ENCODE measurements at regions not wholly inside any gene's neighbourhood (a gene's known extent, or its start where the extent isn't known, plus 50 kb on each side); places are given as distances from the start of the nearest gene placed in this dataset.
"Not testable (repeated sequence)": the region's sequence is repeated elsewhere in the genome, so short reads cannot be mapped to it uniquely, and the experiment has no call there.

DNA sequence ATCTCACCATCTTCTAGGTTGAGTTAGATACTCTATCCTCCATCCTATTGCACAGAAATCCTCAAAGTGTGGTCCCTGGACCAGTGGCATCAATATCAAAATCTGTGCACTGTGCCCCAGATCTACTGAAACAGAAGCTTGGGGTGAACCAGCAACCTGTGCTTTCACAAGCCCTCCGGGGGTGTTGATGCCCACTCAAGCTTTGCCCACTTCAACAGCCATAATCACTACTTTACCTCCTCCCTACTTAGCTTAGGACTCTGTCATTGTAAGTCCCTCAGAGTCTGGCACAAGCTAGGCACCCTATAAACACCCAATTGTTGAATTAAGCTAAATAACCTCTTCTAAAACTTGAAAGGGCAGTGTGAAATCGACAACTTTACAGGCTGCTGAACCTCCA lies 144.2 kb upstream of the SOD1 start:
- Histone ChIP-seq H3K4me2 (no peak overlapping the region), H4K20me1 (ENCODE audit: insufficient read depth, poor library complexity, severe bottlenecking) (no peaks in the 10 kb centered on the region), H3K27me3 (no peaks in the 10 kb centered on the region), H3K9me3 (ENCODE audit: low read depth) (no peaks in the 10 kb centered on the region), H3K9me2 (replicated peaks; ENCODE audit: insufficient read depth) (no peaks in the 10 kb centered on the region), H2AFZ (no peak overlapping the region), H3K36me3 (replicated peaks; ENCODE audit: insufficient read depth, low read depth) (no peaks in the 10 kb centered on the region), H3K79me2 (peaks cover 5% of the 10 kb centered on the region), H3K4me1 (ENCODE audit: insufficient read depth) (peaks cover 8% of the 10 kb centered on the region), H3K4me3 (no peak overlapping the region), H3K27ac (no peak overlapping the region)
- no peak for DNase-seq (ENCODE audit: low spot score)
- TF ChIP-seq, protein P1, sequence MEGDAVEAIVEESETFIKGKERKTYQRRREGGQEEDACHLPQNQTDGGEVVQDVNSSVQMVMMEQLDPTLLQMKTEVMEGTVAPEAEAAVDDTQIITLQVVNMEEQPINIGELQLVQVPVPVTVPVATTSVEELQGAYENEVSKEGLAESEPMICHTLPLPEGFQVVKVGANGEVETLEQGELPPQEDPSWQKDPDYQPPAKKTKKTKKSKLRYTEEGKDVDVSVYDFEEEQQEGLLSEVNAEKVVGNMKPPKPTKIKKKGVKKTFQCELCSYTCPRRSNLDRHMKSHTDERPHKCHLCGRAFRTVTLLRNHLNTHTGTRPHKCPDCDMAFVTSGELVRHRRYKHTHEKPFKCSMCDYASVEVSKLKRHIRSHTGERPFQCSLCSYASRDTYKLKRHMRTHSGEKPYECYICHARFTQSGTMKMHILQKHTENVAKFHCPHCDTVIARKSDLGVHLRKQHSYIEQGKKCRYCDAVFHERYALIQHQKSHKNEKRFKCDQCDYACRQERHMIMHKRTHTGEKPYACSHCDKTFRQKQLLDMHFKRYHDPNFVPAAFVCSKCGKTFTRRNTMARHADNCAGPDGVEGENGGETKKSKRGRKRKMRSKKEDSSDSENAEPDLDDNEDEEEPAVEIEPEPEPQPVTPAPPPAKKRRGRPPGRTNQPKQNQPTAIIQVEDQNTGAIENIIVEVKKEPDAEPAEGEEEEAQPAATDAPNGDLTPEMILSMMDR (IDR thresholded peaks at IDR 0.05; ENCODE audit: poor library complexity) = no peak
- TF ChIP-seq EZH2phosphoT487 (IDR thresholded peaks at IDR 0.05; ENCODE audit: low read depth, severe bottlenecking, unreplicated experiment) (no peak), EZH2 (IDR thresholded peaks at IDR 0.05; ENCODE audit: borderline replicate concordance) (no peak)
- 84% methylated on average over 2 of the region's 2 CpGs for WGBS (ENCODE audit: low lambda C conversion rate, missing lambda C conversion rate)

DNA sequence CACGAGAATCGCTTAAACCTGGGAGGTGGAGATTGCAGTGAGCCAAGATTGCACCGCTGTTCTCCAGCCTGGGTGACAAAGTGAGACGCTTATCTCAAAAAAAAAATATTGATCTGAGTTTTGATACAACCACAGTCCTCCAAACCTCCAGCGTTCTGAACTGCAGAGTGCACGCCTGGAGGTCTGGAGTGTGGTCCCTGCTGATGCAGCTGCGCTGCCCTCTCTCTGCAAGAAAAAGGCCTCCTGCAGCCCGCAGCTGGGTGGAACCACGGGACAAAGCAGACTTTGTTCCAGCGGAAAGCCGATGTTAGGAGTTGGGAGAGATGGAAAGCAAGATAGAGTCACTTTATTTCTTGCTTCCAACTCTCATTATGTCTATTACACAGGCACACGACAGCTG lies 144.9 kb upstream of the SOD1 start:
- no peaks in the 10 kb centered on the region for H3K27me3 ChIP-seq
- peaks cover 8% of the 10 kb centered on the region for H3K4me1 ChIP-seq (ENCODE audit: insufficient read depth)
- no peak for TF ChIP-seq EZH2 (IDR thresholded peaks at IDR 0.05; ENCODE audit: borderline replicate concordance)
- TF ChIP-seq, protein P1 (IDR thresholded peaks at IDR 0.05; ENCODE audit: poor library complexity) = peak; percentile 45
- TF ChIP-seq EZH2phosphoT487 (IDR thresholded peaks at IDR 0.05; ENCODE audit: low read depth, severe bottlenecking, unreplicated experiment) = no peak
- H2AFZ ChIP-seq = no peak overlapping the region
- peak; percentile 31 for DNase-seq (ENCODE audit: low spot score)
- H3K36me3 ChIP-seq (replicated peaks; ENCODE audit: insufficient read depth, low read depth) = no peaks in the 10 kb centered on the region
- H3K4me3 ChIP-seq = no peak overlapping the region
- no peak overlapping the region for H3K27ac ChIP-seq
- H3K79me2 ChIP-seq = peaks cover 5% of the 10 kb centered on the region
- 51% methylated on average over 12 of the region's 12 CpGs for WGBS (ENCODE audit: low lambda C conversion rate, missing lambda C conversion rate)
- no peaks in the 10 kb centered on the region for H4K20me1 ChIP-seq (ENCODE audit: insufficient read depth, poor library complexity, severe bottlenecking)
- H3K4me2 ChIP-seq = no peak overlapping the region
- no peaks in the 10 kb centered on the region for H3K9me3 ChIP-seq (ENCODE audit: low read depth)
- H3K9me2 ChIP-seq (replicated peaks; ENCODE audit: insufficient read depth) = no peaks in the 10 kb centered on the region

DNA sequence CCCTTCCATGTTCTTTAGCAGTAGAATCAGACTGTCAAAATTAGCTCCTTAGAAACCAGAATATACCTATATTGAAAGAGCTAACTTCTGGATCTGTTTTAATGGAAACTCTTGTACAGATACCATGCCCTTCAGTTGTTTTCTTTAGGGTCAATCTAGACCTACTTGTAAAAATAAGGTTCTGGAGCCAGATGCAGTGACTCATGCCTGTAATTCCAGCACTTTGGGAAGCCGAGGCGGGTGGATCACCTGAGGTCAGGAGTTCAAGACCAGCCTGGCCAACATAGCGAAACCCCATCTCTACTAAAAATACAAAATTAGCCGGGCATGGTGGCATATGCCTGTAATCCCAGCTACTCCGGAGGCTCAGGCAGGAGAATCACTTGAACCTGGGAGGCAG lies 146.0 kb upstream of the SOD1 start:
- not testable (repeated sequence) for H3K27ac ChIP-seq; H3K4me2 ChIP-seq; H3K9me3 ChIP-seq (ENCODE audit: low read depth); H3K36me3 ChIP-seq (replicated peaks; ENCODE audit: insufficient read depth, low read depth); H3K4me3 ChIP-seq; H3K4me1 ChIP-seq (ENCODE audit: insufficient read depth); H4K20me1 ChIP-seq (ENCODE audit: insufficient read depth, poor library complexity, severe bottlenecking); H3K27me3 ChIP-seq; DNase-seq (ENCODE audit: low spot score); H3K9me2 ChIP-seq (replicated peaks; ENCODE audit: insufficient read depth); H2AFZ ChIP-seq; H3K79me2 ChIP-seq
- 89% methylated on average over 5 of the region's 5 CpGs for whole genome bisulfite sequencing (ENCODE audit: low lambda C conversion rate, missing lambda C conversion rate)

DNA sequence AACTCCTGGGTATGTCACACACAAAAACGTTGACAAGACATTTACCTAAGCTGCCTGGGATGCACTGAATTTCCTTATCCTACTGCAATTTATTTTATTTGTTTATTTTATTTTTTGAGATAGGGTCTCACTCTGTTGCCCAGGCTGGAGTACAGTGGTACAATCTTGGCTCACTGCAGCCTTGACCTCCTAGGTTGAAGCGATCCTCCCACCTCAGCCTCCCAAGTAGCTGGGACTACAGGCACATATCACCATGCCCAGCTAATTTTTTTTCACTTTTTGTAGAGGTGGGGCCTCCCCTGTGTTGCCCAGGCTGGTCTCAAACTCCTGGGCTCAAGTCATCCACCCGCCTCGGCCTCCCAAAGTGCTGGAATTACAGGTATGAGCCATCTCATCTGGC lies 147.5 kb upstream of the SOD1 start:
- not testable (repeated sequence) for H3K27ac ChIP-seq; H2AFZ ChIP-seq; H3K4me2 ChIP-seq; H3K9me2 ChIP-seq (replicated peaks; ENCODE audit: insufficient read depth); H3K9me3 ChIP-seq (ENCODE audit: low read depth); H3K27me3 ChIP-seq; H3K79me2 ChIP-seq; H3K36me3 ChIP-seq (replicated peaks; ENCODE audit: insufficient read depth, low read depth); H3K4me1 ChIP-seq (ENCODE audit: insufficient read depth); H3K4me3 ChIP-seq; DNase-seq (ENCODE audit: low spot score); H4K20me1 ChIP-seq (ENCODE audit: insufficient read depth, poor library complexity, severe bottlenecking)
- 82% methylated on average over 4 of the region's 4 CpGs for WGBS (ENCODE audit: low lambda C conversion rate, missing lambda C conversion rate)

DNA sequence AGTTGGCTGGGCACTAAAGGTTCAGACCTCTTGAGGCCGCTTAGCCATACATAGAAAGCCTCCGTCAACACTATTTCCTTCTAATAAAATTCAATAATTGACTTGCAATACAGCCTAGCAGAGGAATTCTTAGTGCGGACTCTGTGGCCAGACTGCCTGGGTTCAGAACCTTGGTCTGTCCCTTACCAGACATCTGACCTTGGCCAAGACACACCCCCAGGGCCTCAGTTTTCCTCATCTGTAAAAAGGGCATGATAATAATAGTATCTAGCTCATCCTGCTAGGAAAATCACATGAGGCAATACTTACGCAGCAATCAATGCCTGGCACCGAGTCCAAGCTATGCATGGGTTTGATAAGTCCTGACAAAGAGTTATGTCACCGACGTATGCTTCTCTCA lies 148.2 kb upstream of the SOD1 start:
- Histone ChIP-seq H4K20me1 (ENCODE audit: insufficient read depth, poor library complexity, severe bottlenecking) (no peaks in the 10 kb centered on the region), H3K4me1 (ENCODE audit: insufficient read depth) (peaks cover 8% of the 10 kb centered on the region), H2AFZ (no peak overlapping the region), H3K9me3 (ENCODE audit: low read depth) (no peaks in the 10 kb centered on the region), H3K27me3 (no peaks in the 10 kb centered on the region), H3K4me2 (no peak overlapping the region), H3K79me2 (peaks cover 3% of the 10 kb centered on the region), H3K36me3 (replicated peaks; ENCODE audit: insufficient read depth, low read depth) (no peaks in the 10 kb centered on the region), H3K4me3 (no peak overlapping the region), H3K9me2 (replicated peaks; ENCODE audit: insufficient read depth) (no peaks in the 10 kb centered on the region), H3K27ac (no peak overlapping the region)
- TF ChIP-seq EZH2phosphoT487 (IDR thresholded peaks at IDR 0.05; ENCODE audit: low read depth, severe bottlenecking, unreplicated experiment) (no peak), EZH2 (IDR thresholded peaks at IDR 0.05; ENCODE audit: borderline replicate concordance) (no peak)
- TF ChIP-seq, protein P1 (IDR thresholded peaks at IDR 0.05; ENCODE audit: poor library complexity) = no peak
- DNase-seq (ENCODE audit: low spot score) = no peak
- WGBS (ENCODE audit: low lambda C conversion rate, missing lambda C conversion rate) = 96% methylated on average over 7 of the region's 7 CpGs

All from hepatocyte (in vitro differentiated cells).